ENCODE measurements at regions not wholly inside any gene's neighbourhood (a gene's known extent, or its start where the extent isn't known, plus 50 kb on each side); places are given as distances from the start of the nearest gene placed in this dataset.

DNA sequence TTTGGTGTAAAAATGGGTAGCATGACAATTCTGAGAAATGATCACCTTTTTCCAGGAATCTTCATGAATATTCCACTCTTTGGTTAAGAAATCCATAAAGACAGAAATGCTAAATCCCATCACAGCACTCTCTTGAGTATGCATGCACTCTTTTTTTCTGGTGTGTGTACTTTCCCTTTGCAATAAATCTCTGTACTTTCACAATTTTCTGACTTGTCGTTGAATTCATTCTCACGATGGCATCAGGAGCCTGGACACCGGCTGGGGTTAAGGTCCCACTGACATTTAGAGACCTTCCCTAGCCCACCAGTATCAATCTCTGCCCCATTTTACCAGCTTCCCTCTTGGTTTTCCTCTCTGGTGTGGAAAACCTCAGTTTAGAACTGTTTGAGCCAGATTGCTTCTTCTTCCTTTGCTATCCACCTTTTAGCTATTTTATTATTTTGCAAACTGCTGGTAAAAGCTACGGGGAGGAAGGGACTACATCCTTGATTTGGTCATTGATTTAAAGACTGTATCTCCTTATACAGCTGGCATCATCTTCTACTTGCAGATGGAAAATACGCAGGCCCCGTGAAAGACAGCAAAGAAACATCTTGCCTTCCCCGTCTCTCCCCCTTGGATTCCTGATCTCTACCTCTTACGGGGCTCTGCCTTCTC, 59.9 kb upstream of the ZFR start:
- TF ChIP-seq, protein P1, sequence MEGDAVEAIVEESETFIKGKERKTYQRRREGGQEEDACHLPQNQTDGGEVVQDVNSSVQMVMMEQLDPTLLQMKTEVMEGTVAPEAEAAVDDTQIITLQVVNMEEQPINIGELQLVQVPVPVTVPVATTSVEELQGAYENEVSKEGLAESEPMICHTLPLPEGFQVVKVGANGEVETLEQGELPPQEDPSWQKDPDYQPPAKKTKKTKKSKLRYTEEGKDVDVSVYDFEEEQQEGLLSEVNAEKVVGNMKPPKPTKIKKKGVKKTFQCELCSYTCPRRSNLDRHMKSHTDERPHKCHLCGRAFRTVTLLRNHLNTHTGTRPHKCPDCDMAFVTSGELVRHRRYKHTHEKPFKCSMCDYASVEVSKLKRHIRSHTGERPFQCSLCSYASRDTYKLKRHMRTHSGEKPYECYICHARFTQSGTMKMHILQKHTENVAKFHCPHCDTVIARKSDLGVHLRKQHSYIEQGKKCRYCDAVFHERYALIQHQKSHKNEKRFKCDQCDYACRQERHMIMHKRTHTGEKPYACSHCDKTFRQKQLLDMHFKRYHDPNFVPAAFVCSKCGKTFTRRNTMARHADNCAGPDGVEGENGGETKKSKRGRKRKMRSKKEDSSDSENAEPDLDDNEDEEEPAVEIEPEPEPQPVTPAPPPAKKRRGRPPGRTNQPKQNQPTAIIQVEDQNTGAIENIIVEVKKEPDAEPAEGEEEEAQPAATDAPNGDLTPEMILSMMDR (IDR thresholded peaks at IDR 0.05) = no peak
- no peak for TF ChIP-seq POLR2A (IDR thresholded peaks at IDR 0.05)
